ENCODE measurements at regions not wholly inside any gene's neighbourhood (a gene's known extent, or its start where the extent isn't known, plus 50 kb on each side); places are given as distances from the start of the nearest gene placed in this dataset.
A peak's percentile ranks its signal among the peaks of the same experiment; 100 is the strongest.

DNA sequence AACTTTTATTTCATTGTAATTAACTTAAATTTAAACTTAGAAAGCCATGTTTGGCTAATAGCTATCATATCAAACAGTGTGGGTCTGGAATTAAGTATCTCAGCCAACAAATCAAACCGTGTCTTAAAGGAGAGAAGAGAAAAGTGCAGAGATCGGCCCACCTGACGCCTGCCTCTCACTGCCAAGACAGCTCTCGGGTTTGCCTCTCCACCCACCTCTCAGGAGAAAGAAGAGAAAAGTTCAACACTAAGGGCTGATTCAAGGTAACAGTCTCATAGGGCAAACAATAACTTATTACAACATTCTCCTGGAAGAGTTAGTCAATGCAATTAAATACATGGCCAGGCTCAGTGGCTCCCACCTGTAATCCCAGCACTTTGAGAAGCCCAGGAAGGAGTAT is 64.8 kb upstream of the PRR20G start:
- H3K9me3 ChIP-seq (ENCODE audit: control insufficient read depth, low read length), result peaks cover 4% of the 10 kb centered on the region
- intact Hi-C loops (cut with DNase I), result no loop called here
- no peak overlapping the region for H3K27ac ChIP-seq (ENCODE audit: low read depth in 1 of 2, low read length in 2 of 2)
- H3K27me3 ChIP-seq (ENCODE audit: control insufficient read depth in 1 of 2, insufficient read depth in 2 of 2, low read length in 1 of 2), result peaks cover 0 to 2% of the 10 kb centered on the region in 2 donors
- no peaks in the 10 kb centered on the region for H3K4me1 ChIP-seq (ENCODE audit: control insufficient read depth in 1 of 2, insufficient read depth in 2 of 2, low read length in 2 of 2)
- 71 to 78% methylated on average over 4 of the region's 4 CpGs for WGBS, 2 donors
- ATAC-seq (ENCODE audit: low FRiP score) (no peak), DNase-seq (no peak)
- H3K4me3 ChIP-seq (ENCODE audit: low read length in 2 of 2), result no peak overlapping the region
- H3K36me3 ChIP-seq (ENCODE audit: control insufficient read depth in 1 of 2, insufficient read depth in 2 of 2, low read length in 1 of 2), result no peaks in the 10 kb centered on the region

DNA sequence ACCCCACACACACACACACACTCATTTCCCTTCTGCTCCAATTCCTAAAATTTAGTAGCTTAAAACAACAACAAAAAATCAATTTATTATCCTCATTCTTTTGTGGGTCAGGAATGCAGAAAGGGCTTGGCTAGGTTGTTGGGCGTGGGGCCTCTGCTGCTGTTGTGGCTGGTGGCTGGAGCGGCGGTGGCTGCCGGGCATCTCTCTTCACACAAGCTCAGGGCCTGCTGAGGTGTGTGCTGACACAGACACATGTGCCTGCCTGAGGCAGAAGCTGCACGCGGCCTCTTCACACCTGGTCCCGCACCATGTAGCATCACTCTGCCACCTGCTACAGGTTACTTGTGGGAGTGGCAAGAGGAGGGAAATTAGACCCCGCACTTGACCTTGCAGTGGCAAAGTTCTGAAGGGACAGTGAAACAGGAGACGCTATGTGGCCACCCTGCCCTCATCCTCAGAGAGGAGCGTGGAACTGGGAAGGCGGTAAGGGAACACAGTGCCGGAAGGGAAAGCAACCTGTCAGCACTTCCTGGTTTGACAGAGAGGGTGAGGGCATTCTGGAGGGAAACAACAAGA is 64.0 kb upstream of the PRR20G start:
- no peak for DNase-seq
- H3K27ac ChIP-seq (ENCODE audit: low read depth in 1 of 2, low read length in 2 of 2), result no peak overlapping the region
- H3K27me3 ChIP-seq (ENCODE audit: control insufficient read depth in 1 of 2, insufficient read depth in 2 of 2, low read length in 1 of 2), result peaks cover 0 to 2% of the 10 kb centered on the region in 2 donors
- H3K4me3 ChIP-seq (ENCODE audit: low read length in 2 of 2), result no peak overlapping the region
- H3K36me3 ChIP-seq (ENCODE audit: control insufficient read depth in 1 of 2, insufficient read depth in 2 of 2, low read length in 1 of 2), result no peaks in the 10 kb centered on the region
- ATAC-seq (ENCODE audit: low FRiP score), result no peak
- intact Hi-C loops (cut with DNase I), result no loop called here
- 75 to 76% methylated on average over 12 of the region's 12 CpGs for WGBS, 2 donors
- H3K9me3 ChIP-seq (ENCODE audit: control insufficient read depth, low read length), result peaks cover 4% of the 10 kb centered on the region
- no peaks in the 10 kb centered on the region for H3K4me1 ChIP-seq (ENCODE audit: control insufficient read depth in 1 of 2, insufficient read depth in 2 of 2, low read length in 2 of 2)

GRCh38 chr3:127351321-127351720 is 63.5 kb upstream of the PRR20G start:
- Histone ChIP-seq H3K27ac (ENCODE audit: low read depth in 1 of 2, low read length in 2 of 2) (no peak overlapping the region), H3K4me1 (ENCODE audit: control insufficient read depth in 1 of 2, insufficient read depth in 2 of 2, low read length in 2 of 2) (no peaks in the 10 kb centered on the region), H3K36me3 (ENCODE audit: control insufficient read depth in 1 of 2, insufficient read depth in 2 of 2, low read length in 1 of 2) (no peaks in the 10 kb centered on the region), H3K27me3 (ENCODE audit: control insufficient read depth in 1 of 2, insufficient read depth in 2 of 2, low read length in 1 of 2) (peaks cover 0 to 2% of the 10 kb centered on the region in 2 donors), H3K4me3 (ENCODE audit: low read length in 2 of 2) (no peak overlapping the region), H3K9me3 (ENCODE audit: control insufficient read depth, low read length) (peaks cover under 1% of the 10 kb centered on the region)
- intact Hi-C loops (cut with DNase I), result no loop called here
- WGBS, 2 donors, result 64 to 71% methylated on average over 10 of the region's 10 CpGs
- DNase-seq (no peak), ATAC-seq (ENCODE audit: low FRiP score) (no peak)

- Histone ChIP-seq H3K27ac (ENCODE audit: low read depth in 1 of 2, low read length in 2 of 2) (no peak overlapping the region), H3K9me3 (ENCODE audit: control insufficient read depth, low read length) (no peaks in the 10 kb centered on the region), H3K4me3 (ENCODE audit: low read length in 2 of 2) (no peak overlapping the region), H3K27me3 (ENCODE audit: control insufficient read depth in 1 of 2, insufficient read depth in 2 of 2, low read length in 1 of 2) (peaks cover 2 to 3% of the 10 kb centered on the region in 2 donors), H3K4me1 (ENCODE audit: control insufficient read depth in 1 of 2, insufficient read depth in 2 of 2, low read length in 2 of 2) (no peaks in the 10 kb centered on the region), H3K36me3 (ENCODE audit: control insufficient read depth in 1 of 2, insufficient read depth in 2 of 2, low read length in 1 of 2) (no peaks in the 10 kb centered on the region)
- ATAC-seq (ENCODE audit: low FRiP score) (no peak), DNase-seq (no peak)
- intact Hi-C loops (cut with DNase I), result no loop called here
- 72 to 74% methylated on average over 28 of the region's 28 CpGs for WGBS, 2 donors
Observed at GRCh38 chr3:127350172-127351050, 62.6 kb upstream of the PRR20G start.

DNA sequence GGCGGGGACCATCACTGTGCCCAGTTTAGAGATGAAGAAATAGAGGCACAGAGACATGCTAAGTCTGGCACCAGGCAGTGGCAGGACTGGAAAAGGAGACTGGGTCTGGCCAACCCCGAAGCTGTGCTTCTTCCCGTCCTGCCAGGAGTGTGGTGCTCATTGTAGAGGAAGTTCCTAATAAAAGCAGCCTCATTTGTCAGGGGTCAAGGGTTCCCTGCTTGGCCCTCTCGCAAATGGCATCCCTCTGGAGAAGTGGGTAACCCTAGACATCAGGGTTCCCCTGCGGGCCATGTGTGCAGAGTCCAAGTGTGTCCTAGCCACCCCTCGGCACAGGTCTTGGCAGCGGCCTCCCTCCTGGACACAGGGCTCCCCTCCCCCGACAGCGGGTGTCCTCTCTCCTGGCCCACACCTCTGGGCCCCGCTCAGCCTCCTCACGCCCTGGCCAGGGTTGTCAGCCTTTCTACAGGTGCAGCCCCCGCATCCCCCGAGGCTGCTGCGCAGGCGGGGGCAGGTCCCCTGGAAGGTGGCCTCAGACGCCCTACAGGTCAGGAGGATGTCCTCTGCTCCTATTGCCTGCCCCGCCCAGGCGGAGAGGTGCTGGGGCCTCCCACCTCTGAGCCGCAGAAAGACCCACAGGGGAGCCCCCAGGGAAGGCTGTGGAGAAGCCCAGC is 61.8 kb upstream of the PRR20G start:
- H3K27ac ChIP-seq (ENCODE audit: low read depth in 1 of 2, low read length in 2 of 2), result no peak overlapping the region
- H3K27me3 ChIP-seq (ENCODE audit: control insufficient read depth in 1 of 2, insufficient read depth in 2 of 2, low read length in 1 of 2), result peaks cover 2 to 3% of the 10 kb centered on the region in 2 donors
- DNase-seq (no peak), ATAC-seq (ENCODE audit: low FRiP score) (peak; percentile 11)
- intact Hi-C loops (cut with DNase I), result no loop called here
- no peaks in the 10 kb centered on the region for H3K4me1 ChIP-seq (ENCODE audit: control insufficient read depth in 1 of 2, insufficient read depth in 2 of 2, low read length in 2 of 2)
- H3K9me3 ChIP-seq (ENCODE audit: control insufficient read depth, low read length), result no peaks in the 10 kb centered on the region
- no peak overlapping the region for H3K4me3 ChIP-seq (ENCODE audit: low read length in 2 of 2)
- WGBS, 2 donors, result 70 to 72% methylated on average over 18 to 19 of the region's 19 CpGs
- H3K36me3 ChIP-seq (ENCODE audit: control insufficient read depth in 1 of 2, insufficient read depth in 2 of 2, low read length in 1 of 2), result no peaks in the 10 kb centered on the region

DNA sequence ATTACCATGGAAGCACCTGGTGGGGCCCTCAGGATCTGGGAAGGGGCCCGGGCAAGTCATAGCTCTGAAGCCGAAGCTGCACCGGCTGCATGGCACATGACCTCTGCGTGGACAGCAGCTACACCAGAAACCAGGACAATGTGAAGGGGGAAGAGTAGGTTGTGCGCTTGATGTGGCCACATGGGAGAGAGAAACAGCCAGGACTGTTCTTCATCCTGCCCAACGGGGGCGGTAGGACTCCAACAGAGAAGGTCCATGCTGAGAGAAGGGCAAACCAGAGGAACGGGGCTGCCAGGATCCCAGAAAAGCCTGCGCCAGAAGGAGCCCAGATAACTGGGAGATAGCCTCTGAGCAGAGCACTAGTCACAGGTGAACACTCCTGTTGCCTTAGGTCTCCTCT is 54.9 kb upstream of the PRR20G start:
- DNase-seq (no peak), ATAC-seq (ENCODE audit: low FRiP score) (no peak)
- 46 to 49% methylated on average over 9 of the region's 9 CpGs for WGBS, 2 donors
- H3K4me3 ChIP-seq (ENCODE audit: low read length in 2 of 2), result no peak overlapping the region
- H3K4me1 ChIP-seq (ENCODE audit: control insufficient read depth in 1 of 2, insufficient read depth in 2 of 2, low read length in 2 of 2), result no peaks in the 10 kb centered on the region
- H3K9me3 ChIP-seq (ENCODE audit: control insufficient read depth, low read length), result no peaks in the 10 kb centered on the region
- peaks cover 3% of the 10 kb centered on the region in 2 donors for H3K27me3 ChIP-seq (ENCODE audit: control insufficient read depth in 1 of 2, insufficient read depth in 2 of 2, low read length in 1 of 2)
- H3K36me3 ChIP-seq (ENCODE audit: control insufficient read depth in 1 of 2, insufficient read depth in 2 of 2, low read length in 1 of 2), result no peaks in the 10 kb centered on the region
- no peak overlapping the region for H3K27ac ChIP-seq (ENCODE audit: low read depth in 1 of 2, low read length in 2 of 2)
- intact Hi-C loops (cut with DNase I), result no loop called here

GRCh38 chr3:127339928-127340861 is 52.3 kb upstream of the PRR20G start:
- WGBS, 2 donors, result 42 to 44% methylated on average over 20 of the region's 20 CpGs
- intact Hi-C loops (cut with DNase I), result no loop called here
- no peak overlapping the region for H3K4me3 ChIP-seq (ENCODE audit: low read length in 2 of 2)
- H3K9me3 ChIP-seq (ENCODE audit: control insufficient read depth, low read length), result no peaks in the 10 kb centered on the region
- peaks cover 0 to 3% of the 10 kb centered on the region in 2 donors for H3K27me3 ChIP-seq (ENCODE audit: control insufficient read depth in 1 of 2, insufficient read depth in 2 of 2, low read length in 1 of 2)
- H3K36me3 ChIP-seq (ENCODE audit: control insufficient read depth in 1 of 2, insufficient read depth in 2 of 2, low read length in 1 of 2), result no peaks in the 10 kb centered on the region
- DNase-seq (no peak), ATAC-seq (ENCODE audit: low FRiP score) (no peak)
- H3K27ac ChIP-seq (ENCODE audit: low read depth in 1 of 2, low read length in 2 of 2), result no peak overlapping the region
- H3K4me1 ChIP-seq (ENCODE audit: control insufficient read depth in 1 of 2, insufficient read depth in 2 of 2, low read length in 2 of 2), result no peaks in the 10 kb centered on the region

DNA sequence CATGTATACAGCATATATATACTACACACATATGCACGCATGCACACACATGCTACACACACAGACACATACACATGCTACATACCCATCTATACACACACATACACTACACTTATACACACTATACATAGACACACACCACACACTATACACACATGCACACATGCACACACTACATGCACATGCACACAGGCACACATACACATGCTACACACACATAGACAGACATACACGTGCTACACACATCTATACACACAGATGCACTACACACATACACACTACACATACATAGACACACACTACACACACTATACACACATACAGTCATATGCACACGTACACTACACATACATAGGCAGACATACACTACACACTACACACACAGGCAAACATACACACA is 51.2 kb upstream of the PRR20G start:
- H3K27me3 ChIP-seq (ENCODE audit: control insufficient read depth in 1 of 2, insufficient read depth in 2 of 2, low read length in 1 of 2), result peaks cover 0 to 3% of the 10 kb centered on the region in 2 donors
- H3K4me1 ChIP-seq (ENCODE audit: control insufficient read depth in 1 of 2, insufficient read depth in 2 of 2, low read length in 2 of 2), result no peaks in the 10 kb centered on the region
- H3K9me3 ChIP-seq (ENCODE audit: control insufficient read depth, low read length), result no peaks in the 10 kb centered on the region
- H3K36me3 ChIP-seq (ENCODE audit: control insufficient read depth in 1 of 2, insufficient read depth in 2 of 2, low read length in 1 of 2), result no peaks in the 10 kb centered on the region
- no peak for ATAC-seq (ENCODE audit: low FRiP score)
- DNase-seq, result no peak
- no peak overlapping the region for H3K4me3 ChIP-seq (ENCODE audit: low read length in 2 of 2)
- H3K27ac ChIP-seq (ENCODE audit: low read depth in 1 of 2, low read length in 2 of 2), result no peak overlapping the region
- intact Hi-C loops (cut with DNase I), result no loop called here
- WGBS, 2 donors, result 65 to 75% methylated on average over 3 of the region's 3 CpGs
